ACC112 (cell line): ENCODE measurements at regions not wholly inside any gene's neighbourhood (a gene's known extent, or its start where the extent isn't known, plus 50 kb on each side); places are given as distances from the start of the nearest gene placed in this dataset.

Experiments
- H2AFZ ChIP-seq: fragments of 200-600 bp; sonication (generic); one replicate; pipeline ENCODE4 v1.6.0; 2017; ENCODE audit warnings: antibody characterized with exemption, low read length; ENCODE audit not compliant: unreplicated experiment
- H3K27ac ChIP-seq: fragments of 200-600 bp; sonication (generic); 2 replicates; pipeline ENCODE4 v1.5.1; 2014; ENCODE audit warnings: low read depth, mild to moderate bottlenecking, antibody characterized with exemption, low read length, moderate library complexity
- H3K27me3 ChIP-seq: fragments of 200-600 bp; sonication (generic); 2 replicates; pipeline ENCODE4 v1.6.1; 2014; ENCODE audit warnings: mild to moderate bottlenecking, antibody characterized with exemption, low read length, moderate library complexity, mixed read lengths; ENCODE audit not compliant: insufficient read depth
- H3K36me3 ChIP-seq: fragments of 200-600 bp; sonication (generic); 2 replicates; pipeline ENCODE4 v1.6.1; 2016; ENCODE audit warnings: mild to moderate bottlenecking, antibody characterized with exemption, low read length, moderate library complexity, mixed read lengths; ENCODE audit not compliant: insufficient read depth
- H3K4me1 ChIP-seq: fragments of 200-600 bp; sonication (generic); one replicate; pipeline ENCODE4 v1.6.1; 2016; ENCODE audit warnings: low read length, mixed read lengths; ENCODE audit not compliant: insufficient read depth, unreplicated experiment, control insufficient read depth
- H3K4me3 ChIP-seq: fragments of 200-600 bp; sonication (generic); 2 replicates; pipeline ENCODE4 v1.5.1; 2014; ENCODE audit warnings: mild to moderate bottlenecking, low read depth, low read length
- H3K79me2 ChIP-seq: fragments of 200-600 bp; sonication (generic); one replicate; pipeline ENCODE4 v1.6.0; 2016; ENCODE audit warnings: low read length; ENCODE audit not compliant: control insufficient read depth, unreplicated experiment, insufficient read depth

DNA sequence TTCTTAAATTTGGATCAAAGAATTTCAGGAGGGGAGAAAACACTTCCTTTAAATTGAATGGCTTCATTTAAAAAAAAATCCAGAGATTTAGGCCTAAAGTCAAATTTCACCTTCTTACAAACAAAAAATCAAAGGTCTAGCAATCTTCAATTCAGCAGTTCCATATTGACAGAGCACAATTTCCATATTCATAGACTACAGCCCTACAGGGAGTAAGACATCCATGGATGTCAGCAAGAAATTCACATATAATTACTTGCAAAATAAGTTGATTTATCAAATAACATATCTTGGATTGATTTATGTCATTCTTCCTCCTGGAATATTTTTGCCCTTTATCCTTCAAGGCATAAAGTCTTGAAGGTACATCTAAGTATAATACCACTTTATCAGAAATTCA is 103.4 kb downstream of the CNTN3 start:
- H2AFZ ChIP-seq = no peak overlapping the region
- H3K4me3 ChIP-seq = no peak overlapping the region
- H3K36me3 ChIP-seq = no peaks in the 10 kb centered on the region
- no peaks in the 10 kb centered on the region for H3K79me2 ChIP-seq
- no peaks in the 10 kb centered on the region for H3K27me3 ChIP-seq
- H3K27ac ChIP-seq = no peak overlapping the region
- no peaks in the 10 kb centered on the region for H3K4me1 ChIP-seq

DNA sequence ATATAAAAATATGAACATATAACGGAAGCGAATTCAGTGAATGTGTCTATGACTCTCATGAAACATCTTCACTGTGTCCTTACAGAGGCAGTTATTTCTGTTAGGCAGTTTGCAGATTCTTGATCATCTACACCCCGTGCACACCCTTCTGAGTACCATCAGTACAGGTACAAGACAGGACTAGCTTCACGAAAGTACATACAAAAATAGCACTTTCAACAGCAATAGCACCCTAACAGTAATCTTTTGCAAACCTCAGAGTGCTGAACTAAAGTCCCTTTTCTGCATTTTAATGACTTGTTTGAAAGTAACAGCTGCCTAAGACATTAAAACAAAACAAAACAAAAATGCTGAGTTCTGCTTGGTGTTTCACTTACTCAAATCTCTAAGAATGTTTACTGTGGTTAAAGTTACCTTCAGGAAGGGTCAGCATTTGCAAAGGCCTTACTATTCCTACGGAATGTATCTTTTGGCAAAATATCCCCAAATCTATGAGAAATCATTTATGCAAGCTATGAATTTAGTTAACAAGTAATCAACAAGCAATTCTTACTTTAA is 104.1 kb downstream of the CNTN3 start:
- Histone ChIP-seq H3K36me3 (no peaks in the 10 kb centered on the region), H3K27me3 (no peaks in the 10 kb centered on the region), H3K79me2 (no peaks in the 10 kb centered on the region), H2AFZ (no peak overlapping the region), H3K4me3 (no peak overlapping the region), H3K4me1 (no peaks in the 10 kb centered on the region), H3K27ac (no peak overlapping the region)

DNA sequence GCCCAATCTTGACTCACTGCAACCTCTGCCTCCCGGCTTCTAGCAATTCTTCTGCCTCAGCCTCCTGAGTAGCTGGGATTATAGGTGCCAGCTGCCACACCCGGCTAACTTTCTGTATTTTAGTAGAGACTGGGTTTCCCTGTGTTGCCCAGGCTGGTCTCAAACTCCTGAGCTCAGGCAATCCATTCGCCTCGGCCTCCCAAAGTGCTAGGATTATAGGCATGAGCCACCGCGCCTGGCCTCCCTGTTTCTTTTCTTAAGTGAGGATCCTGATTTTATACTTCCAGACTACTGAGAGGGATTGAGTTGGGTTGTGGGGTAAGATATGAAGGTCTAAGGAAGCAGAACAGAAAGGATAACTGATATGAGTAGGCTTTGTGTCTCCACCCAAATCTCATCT is 106.8 kb downstream of the CNTN3 start:
- Histone ChIP-seq H3K4me1 (no peaks in the 10 kb centered on the region), H3K27me3 (no peaks in the 10 kb centered on the region), H3K4me3 (no peak overlapping the region), H3K27ac (no peak overlapping the region), H2AFZ (no peak overlapping the region), H3K36me3 (no peaks in the 10 kb centered on the region), H3K79me2 (no peaks in the 10 kb centered on the region)

DNA sequence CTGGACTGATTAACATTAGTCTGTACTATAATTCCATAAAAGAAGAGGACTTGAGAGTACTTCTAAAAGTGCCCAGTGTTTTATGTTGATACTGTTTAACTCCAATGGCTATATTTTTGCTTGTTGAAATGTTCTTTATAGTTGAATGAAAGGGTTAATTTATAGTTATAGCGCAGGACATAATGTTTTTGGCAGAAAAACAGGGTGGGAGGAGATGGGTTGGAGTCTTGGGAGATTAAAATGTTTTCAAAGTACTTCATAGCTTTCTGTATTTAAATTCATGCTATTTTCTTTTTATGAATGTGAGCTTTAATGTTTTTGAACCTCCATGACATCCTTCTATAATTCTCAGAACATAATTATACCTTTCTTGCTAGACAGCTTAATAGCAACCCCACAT is 108.2 kb downstream of the CNTN3 start:
- Histone ChIP-seq H3K27ac (no peak overlapping the region), H3K79me2 (no peaks in the 10 kb centered on the region), H2AFZ (no peak overlapping the region), H3K4me3 (no peak overlapping the region), H3K4me1 (no peaks in the 10 kb centered on the region), H3K36me3 (no peaks in the 10 kb centered on the region), H3K27me3 (no peaks in the 10 kb centered on the region)

DNA sequence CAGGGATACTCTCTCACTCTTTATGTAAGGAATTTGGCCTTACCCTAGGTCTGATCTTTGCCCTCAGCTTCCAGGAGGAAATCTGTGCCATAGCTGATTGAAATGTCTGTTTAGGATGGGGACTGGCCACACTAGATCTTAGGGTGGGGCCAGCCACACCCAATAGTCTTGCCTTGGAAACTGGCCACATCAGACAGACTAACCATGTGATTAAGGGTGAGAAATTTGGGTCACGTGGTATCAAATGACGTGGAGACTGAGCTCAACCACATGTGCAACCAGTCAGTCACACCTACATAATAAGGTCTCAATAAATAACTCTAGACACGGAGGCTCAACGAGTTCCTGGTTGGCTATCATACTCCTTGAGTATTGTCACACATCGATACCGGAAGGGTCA is 113.5 kb downstream of the CNTN3 start:
- no peak overlapping the region for H3K4me3 ChIP-seq
- H3K79me2 ChIP-seq = no peaks in the 10 kb centered on the region
- H3K36me3 ChIP-seq = no peaks in the 10 kb centered on the region

DNA sequence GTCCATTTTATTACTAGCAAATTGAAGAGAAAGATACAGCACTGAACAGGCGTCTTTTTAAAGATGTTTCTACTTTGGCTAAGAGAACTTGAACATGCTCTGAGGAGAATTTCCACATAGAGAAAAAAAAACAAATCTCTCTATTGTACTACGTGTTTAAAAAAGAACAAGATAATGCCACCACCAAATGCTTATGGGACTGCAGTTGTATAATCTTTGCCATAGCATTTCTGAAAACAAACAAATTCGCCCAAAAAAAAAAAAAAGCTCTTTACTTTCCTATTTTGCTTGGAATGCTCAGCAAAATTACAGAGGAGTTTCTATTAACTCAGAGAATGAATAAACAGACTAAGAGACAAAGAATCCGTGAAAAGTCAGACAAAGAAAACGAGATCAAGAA is 114.2 kb downstream of the CNTN3 start:
- Histone ChIP-seq H3K27ac (no peak overlapping the region), H3K79me2 (no peaks in the 10 kb centered on the region), H3K27me3 (no peaks in the 10 kb centered on the region), H3K4me1 (no peaks in the 10 kb centered on the region), H3K4me3 (no peak overlapping the region), H2AFZ (no peak overlapping the region), H3K36me3 (no peaks in the 10 kb centered on the region)

More for the DNA sequence above, 113.5 kb downstream of the CNTN3 start:
- no peaks in the 10 kb centered on the region for H3K4me1 ChIP-seq
- no peak overlapping the region for H3K27ac ChIP-seq
- H2AFZ ChIP-seq = no peak overlapping the region
- H3K27me3 ChIP-seq = no peaks in the 10 kb centered on the region

DNA sequence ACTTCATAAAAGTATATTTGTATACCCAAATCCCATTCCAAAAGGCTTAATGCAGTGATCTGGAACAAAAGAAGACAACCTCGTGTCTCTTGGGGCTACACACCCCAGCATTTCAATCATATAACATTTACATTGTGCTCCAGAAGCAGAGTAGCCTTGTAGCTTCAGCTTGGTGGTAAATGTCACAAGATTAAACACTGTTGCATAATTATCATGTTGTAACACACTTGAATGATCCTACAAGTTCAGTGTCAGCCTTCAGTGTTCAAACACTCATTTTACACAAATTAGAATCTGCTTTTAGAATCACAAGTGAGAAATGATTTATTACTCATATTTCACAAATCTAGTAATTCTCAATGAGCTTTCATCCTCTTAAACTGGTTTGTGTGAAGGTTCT is 122.6 kb downstream of the CNTN3 start:
- Histone ChIP-seq H3K27ac (no peak overlapping the region), H3K36me3 (no peaks in the 10 kb centered on the region), H3K27me3 (no peaks in the 10 kb centered on the region), H3K4me3 (no peak overlapping the region), H3K4me1 (no peaks in the 10 kb centered on the region), H2AFZ (no peak overlapping the region), H3K79me2 (no peaks in the 10 kb centered on the region)

DNA sequence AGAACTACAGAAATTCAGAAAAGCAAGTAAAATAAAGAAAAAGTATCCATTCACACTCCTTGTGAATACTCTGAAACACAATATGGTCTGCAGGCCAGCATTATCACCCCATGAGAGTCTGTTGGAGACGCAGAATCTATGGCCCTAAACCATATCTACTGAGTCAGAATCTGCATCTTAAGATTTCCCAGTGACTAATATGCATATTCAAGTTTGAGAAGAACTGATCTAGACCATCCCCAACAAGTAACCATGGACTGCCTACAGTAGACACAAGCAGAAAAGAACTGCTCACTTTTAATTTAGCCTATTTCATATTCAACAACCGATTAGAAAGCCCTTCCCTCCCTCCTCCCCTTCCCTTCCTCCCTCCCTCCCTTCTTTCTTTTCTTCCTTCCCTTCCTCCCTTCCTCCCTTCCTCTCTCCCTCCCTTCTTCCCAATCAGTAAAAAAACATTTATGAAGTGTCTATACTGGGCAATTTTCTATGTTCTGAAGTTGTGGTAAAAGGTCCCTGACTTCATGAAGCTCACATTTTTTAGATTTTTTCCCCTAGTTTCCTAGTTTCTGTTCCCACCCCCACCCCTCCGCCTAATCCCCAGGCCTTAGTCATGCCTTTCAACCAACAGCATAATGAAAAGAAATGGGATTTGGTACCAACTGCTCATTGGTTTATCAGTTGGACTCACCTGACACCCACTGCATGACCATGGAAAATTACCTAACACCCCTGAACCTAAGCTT is 125.2 kb downstream of the CNTN3 start:
- Histone ChIP-seq H2AFZ (no peak overlapping the region), H3K27ac (no peak overlapping the region), H3K27me3 (no peaks in the 10 kb centered on the region), H3K4me3 (no peak overlapping the region), H3K79me2 (no peaks in the 10 kb centered on the region), H3K4me1 (no peaks in the 10 kb centered on the region), H3K36me3 (no peaks in the 10 kb centered on the region)

DNA sequence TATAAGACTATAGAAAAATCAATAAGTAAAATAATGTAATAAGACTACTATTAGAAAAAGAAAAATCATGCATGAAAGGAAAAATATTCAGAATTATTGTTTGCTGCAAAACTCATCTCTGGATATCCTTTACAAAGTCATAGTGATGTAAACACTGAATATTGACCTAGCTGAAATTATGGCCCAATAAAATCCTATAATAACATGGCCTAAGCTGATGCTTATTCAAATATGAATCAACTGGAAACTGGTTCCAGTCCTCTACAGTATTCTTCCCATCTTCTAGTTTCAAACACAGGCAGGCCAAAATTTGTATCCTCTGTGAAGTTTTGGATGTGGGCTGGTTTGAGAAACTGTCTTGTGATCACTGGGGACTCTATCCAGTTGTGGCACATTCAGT is 134.5 kb downstream of the CNTN3 start:
- no peak overlapping the region for H3K4me3 ChIP-seq
- no peak overlapping the region for H3K27ac ChIP-seq
- no peaks in the 10 kb centered on the region for H3K36me3 ChIP-seq
- H3K4me1 ChIP-seq = no peaks in the 10 kb centered on the region
- no peaks in the 10 kb centered on the region for H3K79me2 ChIP-seq
- H2AFZ ChIP-seq = no peak overlapping the region
- H3K27me3 ChIP-seq = no peaks in the 10 kb centered on the region

DNA sequence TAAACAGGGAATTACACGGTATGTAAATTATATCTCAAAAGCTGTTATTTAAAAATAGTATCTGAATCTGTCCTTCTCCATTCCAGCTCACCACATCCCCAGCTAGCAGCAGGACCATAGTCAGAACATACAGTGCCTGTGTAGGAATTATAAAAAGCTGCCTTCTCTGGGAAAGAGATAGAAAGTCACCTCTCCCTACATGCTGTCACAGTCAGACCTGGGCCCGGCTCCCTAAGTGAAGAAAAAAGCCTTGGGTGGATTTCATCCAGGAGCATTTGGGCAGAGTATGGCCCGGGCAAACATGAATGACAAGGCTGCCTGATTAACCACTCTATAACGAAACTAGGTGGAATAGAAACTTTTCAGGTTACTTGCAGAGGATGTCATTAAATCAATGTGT is 144.1 kb downstream of the CNTN3 start:
- H3K79me2 ChIP-seq = no peaks in the 10 kb centered on the region
- H3K27me3 ChIP-seq = no peaks in the 10 kb centered on the region
- H3K36me3 ChIP-seq = no peaks in the 10 kb centered on the region
- H3K4me1 ChIP-seq = no peaks in the 10 kb centered on the region
- no peak overlapping the region for H2AFZ ChIP-seq
- H3K4me3 ChIP-seq = no peak overlapping the region
- H3K27ac ChIP-seq = no peak overlapping the region

DNA sequence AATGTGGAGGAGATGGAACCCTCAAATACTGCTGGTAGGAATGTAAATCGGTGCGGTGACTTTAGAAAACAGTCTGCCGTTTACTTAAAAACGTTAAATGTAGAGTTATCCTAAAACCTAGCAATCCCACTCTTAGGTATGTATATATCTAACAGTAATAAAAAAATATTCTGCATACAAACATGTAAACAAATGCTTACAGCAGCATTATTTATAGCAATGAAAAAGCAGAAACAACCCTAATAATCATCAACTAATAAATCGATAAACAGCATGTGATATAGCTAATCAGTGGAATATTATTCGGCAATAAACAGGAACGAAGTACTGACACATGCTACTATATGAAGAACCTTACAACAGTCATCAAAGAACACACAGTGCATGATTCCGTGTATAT is 144.7 kb downstream of the CNTN3 start:
- Histone ChIP-seq H3K79me2 (no peaks in the 10 kb centered on the region), H3K4me1 (no peaks in the 10 kb centered on the region), H3K4me3 (no peak overlapping the region), H3K36me3 (no peaks in the 10 kb centered on the region), H3K27me3 (no peaks in the 10 kb centered on the region), H2AFZ (no peak overlapping the region), H3K27ac (no peak overlapping the region)
